Kidney (tissue), 13 donors: ENCODE measurements at regions not wholly inside any gene's neighbourhood (a gene's known extent, or its start where the extent isn't known, plus 50 kb on each side); places are given as distances from the start of the nearest gene placed in this dataset.

Source experiments
- DNase-seq, 5 donors: peaks; one replicate each; pipeline ENCODE4 v3.0.0-alpha.2; 2013 to 2020
- FAIRE-seq: peaks from 2 replicates; lab custom pipeline; 2012; peaks lifted over from hg19 to GRCh38; lab: Jason Lieb, UNC
- H3K27ac ChIP-seq, 2 donors: one replicate each; pipeline ENCODE4 v1.7.0; 2013; ENCODE audit warnings: low read depth in 2 of 2, low read length in 2 of 2, inconsistent platforms in 1 of 2
- H3K27me3 ChIP-seq: one replicate; pipeline ENCODE4 v1.7.1; 2013; ENCODE audit warnings: low read length, inconsistent platforms; ENCODE audit not compliant: control insufficient read depth, insufficient read depth
- H3K36me3 ChIP-seq, 3 donors: one replicate each; pipeline versions ENCODE4 v1.7.0 to v1.7.1; 2013; ENCODE audit warnings: low read length in 3 of 3, control low read depth in 1 of 3, inconsistent platforms in 1 of 3; ENCODE audit not compliant: insufficient read depth in 3 of 3, control insufficient read depth in 2 of 3
- H3K4me1 ChIP-seq, 3 donors: one replicate each; pipeline versions ENCODE4 v1.7.0 to v1.7.1; 2013; ENCODE audit warnings: low read length in 3 of 3, inconsistent platforms in 1 of 3, low read depth in 1 of 3; ENCODE audit not compliant: control insufficient read depth in 2 of 3, insufficient read depth in 2 of 3
- H3K4me3 ChIP-seq, 3 donors: one replicate each; pipeline versions ENCODE4 v1.7.0 to v1.8.1; 2013; ENCODE audit warnings: low read length in 3 of 3, control low read depth in 1 of 3, inconsistent platforms in 1 of 3
- H3K9ac ChIP-seq, 3 donors: one replicate each; pipeline versions ENCODE4 v1.7.0 to v1.7.1; 2013; ENCODE audit warnings: low read length in 3 of 3, control low read depth in 1 of 3, inconsistent platforms in 1 of 3
- H3K9me3 ChIP-seq, 3 donors: one replicate each; pipeline versions ENCODE4 v1.7.0 to v1.7.1; 2013; ENCODE audit warnings: low read length in 3 of 3, control low read depth in 1 of 3, inconsistent platforms in 1 of 3; ENCODE audit not compliant: control insufficient read depth in 2 of 3, insufficient read depth in 1 of 3
- CTCF ChIP-seq: IDR thresholded peaks from 3 replicates; pipeline ENCODE4 v1.5.1; 2012; ENCODE audit warnings: mild to moderate bottlenecking, moderate library complexity, borderline replicate concordance; ENCODE audit not compliant: insufficient read depth; ENCODE audit errors: extremely low read depth
- intact Hi-C: fragments of 100-400 bp; cut with DNase I; formaldehyde crosslinking; loops from one replicate; pipeline ENCODE4 v1.11.1; 2022
- donor health status: control.
- donor health status: control.
- donor health status: control.
- donor health status: control.
- donor health status: control.
- donor health status: DM: yes; HTN: yes; CAD: no.
- donor health status: Normal renal cell carcinoma (clear cell type).

GRCh38 chr2:59196491-59196890, 955.4 kb upstream of the FANCL start:
- no peak overlapping the region for H3K4me3 ChIP-seq
- no peaks in the 10 kb centered on the region for H3K36me3 ChIP-seq
- no peaks in the 10 kb centered on the region for H3K27me3 ChIP-seq
- FAIRE-seq: no peak
- no peak for DNase-seq
- no peak overlapping the region for H3K27ac ChIP-seq
- intact Hi-C loops: no loop called here
- no peak for TF ChIP-seq CTCF
- H3K4me1 ChIP-seq: no peaks in the 10 kb centered on the region
- H3K9ac ChIP-seq: no peak overlapping the region
- H3K9me3 ChIP-seq: no peaks in the 10 kb centered on the region

- Histone ChIP-seq H3K36me3 (no peaks in the 10 kb centered on the region), H3K27me3 (no peaks in the 10 kb centered on the region), H3K4me1 (no peaks in the 10 kb centered on the region), H3K4me3 (no peak overlapping the region), H3K9me3 (no peaks in the 10 kb centered on the region), H3K27ac (no peak overlapping the region), H3K9ac (no peak overlapping the region)
- FAIRE-seq: no peak
- DNase-seq: no peak
- no peak for TF ChIP-seq CTCF
- intact Hi-C loops: no loop called here
These were observed 954.7 kb upstream of the FANCL start for GRCh38 chr2:59195851-59196250.

GRCh38 chr2:59191781-59192180, 950.7 kb upstream of the FANCL start:
- intact Hi-C loops: no loop called here

More at GRCh38 chr2:59191781-59192180, 950.7 kb upstream of the FANCL start:
- FAIRE-seq (no peak), DNase-seq (no peak)
- Histone ChIP-seq H3K9me3 (no peaks in the 10 kb centered on the region), H3K27ac (no peak overlapping the region), H3K9ac (no peak overlapping the region), H3K4me3 (no peak overlapping the region), H3K27me3 (no peaks in the 10 kb centered on the region), H3K4me1 (no peaks in the 10 kb centered on the region), H3K36me3 (no peaks in the 10 kb centered on the region)
- no peak for TF ChIP-seq CTCF
